Heart left ventricle (tissue), 13 donors: ENCODE measurements at regions not wholly inside any gene's neighbourhood (a gene's known extent, or its start where the extent isn't known, plus 50 kb on each side); places are given as distances from the start of the nearest gene placed in this dataset.

Experiments used
- POLR2A ChIP-seq, 2 donors: fragments of 450-650 bp; IDR thresholded peaks; one replicate each; pipeline ENCODE4 v1.6.1; 2017; ENCODE audit warnings: antibody characterized with exemption in 2 of 2, mild to moderate bottlenecking in 2 of 2, moderate library complexity in 2 of 2
- TF ChIP-seq, protein P1 (sequence below), 12 donors: fragments of 200-600 bp; sonication (generic) in 4 of 12; IDR thresholded peaks; one replicate each; pipeline versions ENCODE4 v1.5.0 to v1.8.0; 2018 to 2022; ENCODE audit warnings: antibody characterized with exemption in 12 of 12, mild to moderate bottlenecking in 5 of 12
- donor health status: ischemic (EF 13 %, LVEDD 7.1; RV severe dilation, severe dysfunction).
- donor health status: DM: no; HTN: yes; CAD: no.
- donor health status: DM: no; HTN: no; CAD: no.
- donor health status: ischemic (EF 25% LVEDD 6.9; RV normal size, moderate dysfunction).
- donor health status: ischemic (EF 25% LVEDD 5.7; RV mildly dilated, moderate dysfunction).
- donor health status: ischemic (EF 35%, LVEDD 5.7; RV mildly dilated, moderate dysfunction).
- donor health status: nonischemic (EF 11% LVEDD 7.7; RV severe dilation, severe dysfunction).
- donor health status: DM: yes; HTN: yes; CAD: no.
- donor health status: PGD.
- donor health status: ischemic (EF 29% LVEDD 5.4; RV normal size, mild dysfunction).
- donor health status: nonischemic (EF 23%, LVEDD 6.1; RV moderate dilation, normal function).

DNA sequence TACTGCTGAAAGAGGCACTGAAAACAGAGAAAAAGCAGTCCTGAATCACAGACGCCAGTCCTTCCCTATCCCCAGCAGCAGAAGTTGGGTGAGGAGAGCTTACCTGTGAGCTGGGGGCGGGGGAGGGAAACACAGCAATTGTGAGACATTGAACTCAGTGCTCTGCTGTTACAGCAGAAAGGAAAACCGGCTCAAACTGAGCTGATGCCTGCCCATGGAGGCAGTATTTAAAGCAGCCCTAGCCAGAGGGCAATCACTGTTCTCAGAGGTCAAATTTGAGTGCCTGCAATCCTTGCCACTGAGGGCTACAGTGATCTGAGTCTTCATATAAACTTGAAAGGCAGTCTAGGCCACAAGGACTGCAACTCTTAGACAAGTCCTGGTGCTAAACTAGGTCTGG lies 220.7 kb downstream of the GRXCR1 start:
- TF ChIP-seq, protein P1, sequence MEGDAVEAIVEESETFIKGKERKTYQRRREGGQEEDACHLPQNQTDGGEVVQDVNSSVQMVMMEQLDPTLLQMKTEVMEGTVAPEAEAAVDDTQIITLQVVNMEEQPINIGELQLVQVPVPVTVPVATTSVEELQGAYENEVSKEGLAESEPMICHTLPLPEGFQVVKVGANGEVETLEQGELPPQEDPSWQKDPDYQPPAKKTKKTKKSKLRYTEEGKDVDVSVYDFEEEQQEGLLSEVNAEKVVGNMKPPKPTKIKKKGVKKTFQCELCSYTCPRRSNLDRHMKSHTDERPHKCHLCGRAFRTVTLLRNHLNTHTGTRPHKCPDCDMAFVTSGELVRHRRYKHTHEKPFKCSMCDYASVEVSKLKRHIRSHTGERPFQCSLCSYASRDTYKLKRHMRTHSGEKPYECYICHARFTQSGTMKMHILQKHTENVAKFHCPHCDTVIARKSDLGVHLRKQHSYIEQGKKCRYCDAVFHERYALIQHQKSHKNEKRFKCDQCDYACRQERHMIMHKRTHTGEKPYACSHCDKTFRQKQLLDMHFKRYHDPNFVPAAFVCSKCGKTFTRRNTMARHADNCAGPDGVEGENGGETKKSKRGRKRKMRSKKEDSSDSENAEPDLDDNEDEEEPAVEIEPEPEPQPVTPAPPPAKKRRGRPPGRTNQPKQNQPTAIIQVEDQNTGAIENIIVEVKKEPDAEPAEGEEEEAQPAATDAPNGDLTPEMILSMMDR (IDR thresholded peaks at IDR 0.05) = no peak
- no peak for TF ChIP-seq POLR2A (IDR thresholded peaks at IDR 0.05)
